Tibial nerve (tissue), 3 donors: ENCODE measurements at regions not wholly inside any gene's neighbourhood (a gene's known extent, or its start where the extent isn't known, plus 50 kb on each side); places are given as distances from the start of the nearest gene placed in this dataset.

Source experiments
- POLR2A ChIP-seq, 2 donors: fragments of 450-650 bp; IDR thresholded peaks; one replicate each; pipeline ENCODE4 v1.6.1; 2017; ENCODE audit warnings: antibody characterized with exemption in 2 of 2, mild to moderate bottlenecking in 2 of 2, moderate library complexity in 2 of 2
- TF ChIP-seq, protein P1 (sequence below), 5 experiments: fragments of 200-600 bp in 3 of 5; fragments of 450-650 bp in 2 of 5; sonication (generic) in 3 of 5; IDR thresholded peaks; one replicate each; pipeline ENCODE4 v1.5.1; 2016 to 2019; ENCODE audit warnings: antibody characterized with exemption in 5 of 5, mild to moderate bottlenecking in 3 of 5, moderate library complexity in 2 of 5

DNA sequence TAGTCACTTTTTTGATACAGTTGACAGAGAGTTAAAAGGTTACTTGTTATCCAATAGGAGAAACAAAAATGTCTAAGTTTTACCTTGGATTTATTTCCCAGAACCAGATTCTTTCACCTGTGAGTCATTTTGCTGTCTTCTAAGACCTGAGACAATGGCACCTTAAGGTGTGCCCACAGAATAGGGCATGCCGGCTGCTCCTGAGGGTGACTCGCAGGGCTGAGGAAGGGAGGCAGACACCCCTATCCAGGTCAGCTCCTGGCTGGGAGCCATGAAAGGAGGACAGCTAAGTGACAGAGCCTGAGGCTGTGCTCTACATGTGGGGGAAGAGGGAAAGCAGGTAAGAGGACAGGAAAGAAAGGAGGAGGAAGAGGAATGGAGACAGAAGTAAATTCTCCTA lies 67.8 kb downstream of the RASSF10 start:
- TF ChIP-seq, protein P1, sequence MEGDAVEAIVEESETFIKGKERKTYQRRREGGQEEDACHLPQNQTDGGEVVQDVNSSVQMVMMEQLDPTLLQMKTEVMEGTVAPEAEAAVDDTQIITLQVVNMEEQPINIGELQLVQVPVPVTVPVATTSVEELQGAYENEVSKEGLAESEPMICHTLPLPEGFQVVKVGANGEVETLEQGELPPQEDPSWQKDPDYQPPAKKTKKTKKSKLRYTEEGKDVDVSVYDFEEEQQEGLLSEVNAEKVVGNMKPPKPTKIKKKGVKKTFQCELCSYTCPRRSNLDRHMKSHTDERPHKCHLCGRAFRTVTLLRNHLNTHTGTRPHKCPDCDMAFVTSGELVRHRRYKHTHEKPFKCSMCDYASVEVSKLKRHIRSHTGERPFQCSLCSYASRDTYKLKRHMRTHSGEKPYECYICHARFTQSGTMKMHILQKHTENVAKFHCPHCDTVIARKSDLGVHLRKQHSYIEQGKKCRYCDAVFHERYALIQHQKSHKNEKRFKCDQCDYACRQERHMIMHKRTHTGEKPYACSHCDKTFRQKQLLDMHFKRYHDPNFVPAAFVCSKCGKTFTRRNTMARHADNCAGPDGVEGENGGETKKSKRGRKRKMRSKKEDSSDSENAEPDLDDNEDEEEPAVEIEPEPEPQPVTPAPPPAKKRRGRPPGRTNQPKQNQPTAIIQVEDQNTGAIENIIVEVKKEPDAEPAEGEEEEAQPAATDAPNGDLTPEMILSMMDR (IDR thresholded peaks at IDR 0.05), result no peak
- TF ChIP-seq POLR2A (IDR thresholded peaks at IDR 0.05), result no peak
